NCI-H2029 treated with DMSO at 0.1 percent for 48 hours (cell line): ENCODE measurements at regions not wholly inside any gene's neighbourhood (a gene's known extent, or its start where the extent isn't known, plus 50 kb on each side); places are given as distances from the start of the nearest gene placed in this dataset.
A peak's percentile ranks its signal among the peaks of the same experiment; 100 is the strongest.
"Not testable (repeated sequence)": the region's sequence is repeated elsewhere in the genome, so short reads cannot be mapped to it uniquely, and the experiment has no call there.

ENCODE experiments used
- DNase-seq: peaks from one replicate; lab custom pipeline; 2025; lab: John Stamatoyannopoulos, UW

- DNase-seq, result no peak
Measured at GRCh38 chr13:80173224-80173623, 167.7 kb downstream of the SPRY2 start.

GRCh38 chr13:80171096-80171495 lies 169.8 kb downstream of the SPRY2 start:
- DNase-seq, result no peak

- no peak for DNase-seq
Measured at GRCh38 chr13:80168089-80168850, 172.7 kb downstream of the SPRY2 start.

- no peak for DNase-seq
Measured at GRCh38 chr13:80166352-80166751, 174.6 kb downstream of the SPRY2 start.

- DNase-seq, result no peak
Measured at GRCh38 chr13:80164462-80164861, 176.5 kb downstream of the SPRY2 start.

- DNase-seq, result no peak
Measured at GRCh38 chr13:80161896-80162295, 179.0 kb downstream of the SPRY2 start.

- DNase-seq, result no peak
Measured at GRCh38 chr13:80161219-80161618, 179.7 kb downstream of the SPRY2 start.

- no peak for DNase-seq
Measured at GRCh38 chr13:80160110-80160509, 180.8 kb downstream of the SPRY2 start.

- DNase-seq, result no peak
Measured at GRCh38 chr13:80157261-80157932, 183.5 kb downstream of the SPRY2 start.

GRCh38 chr13:80152142-80152541 lies 188.8 kb downstream of the SPRY2 start:
- DNase-seq, result not testable (repeated sequence)

GRCh38 chr13:80151016-80151415 lies 189.9 kb downstream of the SPRY2 start:
- no peak for DNase-seq

GRCh38 chr13:80149736-80150135 lies 191.2 kb downstream of the SPRY2 start:
- no peak for DNase-seq

GRCh38 chr13:80145171-80145690 lies 195.7 kb downstream of the SPRY2 start:
- DNase-seq, result no peak

- no peak for DNase-seq
Measured at GRCh38 chr13:80144493-80144892, 196.4 kb downstream of the SPRY2 start.

- DNase-seq, result no peak
Measured at GRCh38 chr13:80141123-80141849, 199.6 kb downstream of the SPRY2 start.

GRCh38 chr13:80140685-80141084 lies 200.2 kb downstream of the SPRY2 start:
- no peak for DNase-seq

GRCh38 chr13:80139196-80139595 lies 201.7 kb downstream of the SPRY2 start:
- no peak for DNase-seq

- no peak for DNase-seq
Measured at GRCh38 chr13:80137994-80138393, 202.9 kb downstream of the SPRY2 start.

GRCh38 chr13:80134346-80134745 lies 206.6 kb downstream of the SPRY2 start:
- no peak for DNase-seq

GRCh38 chr13:80133631-80134261 lies 207.2 kb downstream of the SPRY2 start:
- DNase-seq, result no peak

- peak; percentile 17 for DNase-seq
Measured at GRCh38 chr13:80132741-80133601, 208.0 kb downstream of the SPRY2 start.
